HG02610 (cell line): ENCODE measurements at regions not wholly inside any gene's neighbourhood (a gene's known extent, or its start where the extent isn't known, plus 50 kb on each side); places are given as distances from the start of the nearest gene placed in this dataset.
"Not testable (repeated sequence)": the region's sequence is repeated elsewhere in the genome, so short reads cannot be mapped to it uniquely, and the experiment has no call there.

ENCODE experiments used
- ATAC-seq: cut with Tn5 transposase; IDR thresholded peaks from one replicate; pipeline ENCODE4 v1.9.1; 2021; ENCODE audit warnings: mild to moderate bottlenecking, moderate library complexity; ENCODE audit not compliant: unreplicated experiment

GRCh38 chr2:21331625-21332370 is 208.0 kb downstream of the TDRD15 start:
- ATAC-seq: no peak

- ATAC-seq: no peak
These were observed 209.3 kb downstream of the TDRD15 start for GRCh38 chr2:21332993-21333625.

GRCh38 chr2:21333684-21334083 is 209.9 kb downstream of the TDRD15 start:
- no peak for ATAC-seq

- ATAC-seq: no peak
These were observed 223.2 kb downstream of the TDRD15 start for GRCh38 chr2:21346984-21347383.

- no peak for ATAC-seq
These were observed 230.3 kb downstream of the TDRD15 start for GRCh38 chr2:21353879-21354679.

- no peak for ATAC-seq
These were observed 232.5 kb downstream of the TDRD15 start for GRCh38 chr2:21356086-21356856.

GRCh38 chr2:21356857-21357255 is 233.1 kb downstream of the TDRD15 start:
- no peak for ATAC-seq

GRCh38 chr2:21358976-21359375 is 235.2 kb downstream of the TDRD15 start:
- no peak for ATAC-seq

- no peak for ATAC-seq
These were observed 237.6 kb downstream of the TDRD15 start for GRCh38 chr2:21361384-21361783.

- no peak for ATAC-seq
These were observed 238.3 kb downstream of the TDRD15 start for GRCh38 chr2:21361957-21362486.

- ATAC-seq: no peak
These were observed 239.6 kb downstream of the TDRD15 start for GRCh38 chr2:21363364-21363763.

GRCh38 chr2:21367421-21367820 is 243.7 kb downstream of the TDRD15 start:
- no peak for ATAC-seq

- no peak for ATAC-seq
These were observed 246.0 kb downstream of the TDRD15 start for GRCh38 chr2:21369787-21370186.

- ATAC-seq: no peak
These were observed 247.8 kb downstream of the TDRD15 start for GRCh38 chr2:21371499-21372003.

- ATAC-seq: no peak
These were observed 248.9 kb downstream of the TDRD15 start for GRCh38 chr2:21372654-21373053.

- ATAC-seq: no peak
These were observed 253.1 kb downstream of the TDRD15 start for GRCh38 chr2:21376864-21377263.

- no peak for ATAC-seq
These were observed 255.4 kb downstream of the TDRD15 start for GRCh38 chr2:21379140-21379539.

- ATAC-seq: not testable (repeated sequence)
These were observed 255.9 kb downstream of the TDRD15 start for GRCh38 chr2:21379668-21380067.

- no peak for ATAC-seq
These were observed 257.7 kb downstream of the TDRD15 start for GRCh38 chr2:21381421-21381820.

- no peak for ATAC-seq
These were observed 259.1 kb downstream of the TDRD15 start for GRCh38 chr2:21382701-21383520.
